ENCODE measurements at regions not wholly inside any gene's neighbourhood (a gene's known extent, or its start where the extent isn't known, plus 50 kb on each side); places are given as distances from the start of the nearest gene placed in this dataset.

DNA sequence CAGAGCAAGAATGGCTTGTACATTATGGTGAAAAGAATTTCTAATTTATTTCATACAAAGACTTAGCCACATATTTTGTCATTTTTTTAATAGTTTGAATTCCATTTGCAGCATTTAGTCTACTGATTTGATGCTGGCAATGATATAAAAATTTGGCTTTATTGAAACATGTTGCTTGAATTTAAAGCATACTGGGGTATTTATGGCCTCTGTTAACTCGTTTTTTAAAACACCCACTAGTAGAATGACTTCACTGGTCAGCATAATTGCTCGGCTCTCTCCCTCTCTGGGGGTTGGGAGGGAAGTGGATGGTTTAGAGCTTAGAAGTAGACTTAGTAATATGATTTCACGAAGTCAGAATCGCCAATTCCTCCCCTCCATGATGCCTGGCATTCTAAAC, 354.9 kb upstream of the HTR2A start:
- intact Hi-C loops (cut with micrococcal nuclease): no loop called here
- Mint-ChIP-seq H3K27ac (no peak overlapping the region), H3K36me3 (ENCODE audit: low read depth) (no peaks in the 10 kb centered on the region), H3K4me1 (ENCODE audit: low read depth) (no peaks in the 10 kb centered on the region), H3K4me3 (no peak overlapping the region), H3K9me3 (no peaks in the 10 kb centered on the region), H3K27me3 (no peaks in the 10 kb centered on the region)

DNA sequence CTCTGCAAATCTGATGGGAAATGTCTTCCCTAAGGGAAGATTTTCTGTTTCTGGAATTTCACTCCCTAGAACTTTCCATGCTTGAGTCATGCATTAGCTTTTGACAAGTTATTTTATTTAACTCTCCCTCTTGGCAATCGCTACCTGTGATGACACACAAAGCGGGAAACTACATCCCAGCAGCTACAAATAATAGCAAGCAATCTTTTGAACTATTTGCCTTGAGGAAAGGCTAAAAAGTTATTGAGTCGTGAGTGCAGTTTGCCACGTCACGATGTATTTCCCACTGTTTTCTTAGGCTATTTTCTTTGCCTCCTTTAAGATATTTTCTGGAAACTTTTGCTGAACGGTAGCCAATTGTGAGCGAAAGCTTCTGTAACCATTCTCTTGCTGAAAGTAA, 353.3 kb upstream of the HTR2A start:
- Mint-ChIP-seq H3K4me1 (ENCODE audit: low read depth) (no peaks in the 10 kb centered on the region), H3K36me3 (ENCODE audit: low read depth) (no peaks in the 10 kb centered on the region), H3K27ac (no peak overlapping the region), H3K4me3 (no peak overlapping the region), H3K27me3 (no peaks in the 10 kb centered on the region), H3K9me3 (no peaks in the 10 kb centered on the region)
- intact Hi-C loops (cut with micrococcal nuclease): no loop called here

DNA sequence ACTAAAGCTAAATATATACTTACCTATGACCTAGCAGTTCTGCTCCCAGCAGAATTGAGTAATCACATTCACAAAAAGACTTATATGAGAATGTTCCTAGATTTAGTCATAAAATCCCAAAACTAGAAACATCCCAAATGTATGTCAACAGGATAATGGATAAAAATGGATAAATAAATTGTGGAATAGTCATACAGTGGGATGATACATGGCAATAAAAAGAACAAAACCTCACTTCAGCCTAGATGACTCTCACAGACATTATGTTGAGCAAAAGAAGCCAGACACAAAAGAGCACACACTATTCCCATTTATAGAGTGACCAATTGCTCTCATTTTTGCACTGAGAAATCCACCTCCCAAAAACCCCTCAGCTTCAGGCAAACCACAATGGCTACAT, 352.4 kb upstream of the HTR2A start:
- H3K27me3 Mint-ChIP-seq: no peaks in the 10 kb centered on the region
- H3K4me1 Mint-ChIP-seq (ENCODE audit: low read depth): no peaks in the 10 kb centered on the region
- H3K27ac Mint-ChIP-seq: no peak overlapping the region
- H3K36me3 Mint-ChIP-seq (ENCODE audit: low read depth): no peaks in the 10 kb centered on the region
- no peak overlapping the region for H3K4me3 Mint-ChIP-seq
- intact Hi-C loops (cut with micrococcal nuclease): no loop called here
- no peaks in the 10 kb centered on the region for H3K9me3 Mint-ChIP-seq

DNA sequence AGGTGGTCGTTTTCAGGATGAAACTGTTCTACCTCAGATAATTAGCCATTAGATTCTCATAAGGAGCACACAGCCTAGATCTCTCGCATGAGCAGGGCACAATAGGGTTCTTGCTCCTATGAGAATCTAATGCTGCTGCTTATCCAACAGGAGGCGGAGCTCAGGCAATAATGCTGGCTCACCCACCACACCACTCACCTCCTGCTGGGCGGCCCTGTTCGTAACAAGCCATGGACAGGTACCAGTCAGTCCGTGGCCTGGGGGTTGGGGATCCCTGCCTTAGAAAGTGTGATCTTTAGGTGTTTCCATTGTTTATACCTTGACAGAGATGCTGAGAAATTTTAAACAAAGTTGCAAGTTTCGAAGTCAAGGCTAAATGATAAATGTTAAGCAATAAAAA, 344.6 kb upstream of the HTR2A start:
- Mint-ChIP-seq H3K27ac (no peak overlapping the region), H3K9me3 (no peaks in the 10 kb centered on the region), H3K4me1 (ENCODE audit: low read depth) (no peaks in the 10 kb centered on the region), H3K27me3 (peaks cover 2% of the 10 kb centered on the region), H3K36me3 (ENCODE audit: low read depth) (no peaks in the 10 kb centered on the region), H3K4me3 (no peak overlapping the region)
- intact Hi-C loops (cut with micrococcal nuclease): no loop called here

DNA sequence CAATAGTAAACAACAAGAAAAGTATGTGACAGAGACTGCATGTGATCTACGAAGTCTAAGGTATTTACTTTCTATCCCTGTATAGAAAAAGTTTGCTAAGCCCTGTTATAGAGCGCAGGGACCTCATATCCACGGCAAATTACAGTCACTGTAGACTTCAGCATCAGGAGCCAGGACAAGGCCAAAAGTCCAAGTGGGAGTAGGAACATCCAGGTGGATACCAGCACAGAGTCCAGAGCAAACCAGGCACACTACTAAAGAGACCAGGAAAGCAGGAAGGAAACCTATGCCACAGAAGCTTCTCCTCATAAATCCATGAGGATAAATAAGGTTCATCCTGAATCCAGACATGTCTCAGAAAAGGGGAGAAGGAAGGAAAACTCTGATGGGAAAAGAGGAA, 342.2 kb upstream of the HTR2A start:
- no peaks in the 10 kb centered on the region for H3K9me3 Mint-ChIP-seq
- H3K4me1 Mint-ChIP-seq (ENCODE audit: low read depth): no peaks in the 10 kb centered on the region
- intact Hi-C loops (cut with micrococcal nuclease): no loop called here
- no peak overlapping the region for H3K27ac Mint-ChIP-seq
- H3K4me3 Mint-ChIP-seq: no peak overlapping the region
- H3K36me3 Mint-ChIP-seq (ENCODE audit: low read depth): no peaks in the 10 kb centered on the region
- H3K27me3 Mint-ChIP-seq: peaks cover 2% of the 10 kb centered on the region

DNA sequence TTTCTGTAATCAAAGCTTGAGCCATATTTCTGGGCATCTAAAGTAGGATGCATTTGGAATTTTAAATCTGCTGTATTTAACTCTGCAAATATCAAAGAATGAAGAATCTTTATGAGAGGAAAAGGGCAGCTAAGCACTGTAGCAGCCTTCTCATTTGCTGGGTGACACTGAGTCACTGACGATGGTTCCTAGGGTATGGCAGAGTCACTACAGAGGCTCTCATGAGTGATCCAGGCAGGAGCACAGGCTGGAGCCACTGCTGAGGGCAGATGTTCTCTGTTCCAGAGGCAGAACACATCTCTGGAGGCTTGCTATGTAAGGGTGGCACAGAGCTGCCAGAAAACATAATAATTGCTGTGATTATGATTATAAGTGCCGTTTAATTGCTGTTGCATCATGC, 340.7 kb upstream of the HTR2A start:
- no peak overlapping the region for H3K27ac Mint-ChIP-seq

DNA sequence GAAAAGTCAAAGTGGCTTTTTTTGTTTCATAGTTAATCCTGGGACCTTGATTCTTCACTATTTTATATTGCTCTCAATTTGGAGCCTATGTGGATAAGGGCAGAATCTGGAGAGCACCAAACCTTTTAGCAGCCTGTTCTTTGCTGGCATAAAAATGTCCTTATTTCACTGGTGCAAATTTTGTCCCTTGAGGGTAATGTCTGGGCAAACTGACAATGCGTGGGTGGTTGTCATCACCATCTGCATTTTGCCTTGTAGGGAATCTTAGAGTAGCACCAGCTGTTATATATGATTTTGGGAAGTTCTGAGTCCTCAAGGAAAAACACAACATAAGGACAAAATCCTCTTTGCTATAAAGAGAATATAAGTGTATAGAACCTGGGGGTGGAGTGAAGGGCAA, 336.9 kb upstream of the HTR2A start:
- intact Hi-C loops (cut with micrococcal nuclease): no loop called here
- no peaks in the 10 kb centered on the region for H3K4me1 Mint-ChIP-seq (ENCODE audit: low read depth)
- peaks cover 25% of the 10 kb centered on the region for H3K9me3 Mint-ChIP-seq
- H3K4me3 Mint-ChIP-seq: no peak overlapping the region
- peaks cover 2% of the 10 kb centered on the region for H3K27me3 Mint-ChIP-seq
- no peak overlapping the region for H3K27ac Mint-ChIP-seq
- no peaks in the 10 kb centered on the region for H3K36me3 Mint-ChIP-seq (ENCODE audit: low read depth)

More for the DNA sequence above, 340.7 kb upstream of the HTR2A start:
- no peak overlapping the region for H3K4me3 Mint-ChIP-seq
- no peaks in the 10 kb centered on the region for H3K9me3 Mint-ChIP-seq
- intact Hi-C loops (cut with micrococcal nuclease): no loop called here
- H3K36me3 Mint-ChIP-seq (ENCODE audit: low read depth): no peaks in the 10 kb centered on the region
- H3K4me1 Mint-ChIP-seq (ENCODE audit: low read depth): no peaks in the 10 kb centered on the region
- H3K27me3 Mint-ChIP-seq: peaks cover 2% of the 10 kb centered on the region

DNA sequence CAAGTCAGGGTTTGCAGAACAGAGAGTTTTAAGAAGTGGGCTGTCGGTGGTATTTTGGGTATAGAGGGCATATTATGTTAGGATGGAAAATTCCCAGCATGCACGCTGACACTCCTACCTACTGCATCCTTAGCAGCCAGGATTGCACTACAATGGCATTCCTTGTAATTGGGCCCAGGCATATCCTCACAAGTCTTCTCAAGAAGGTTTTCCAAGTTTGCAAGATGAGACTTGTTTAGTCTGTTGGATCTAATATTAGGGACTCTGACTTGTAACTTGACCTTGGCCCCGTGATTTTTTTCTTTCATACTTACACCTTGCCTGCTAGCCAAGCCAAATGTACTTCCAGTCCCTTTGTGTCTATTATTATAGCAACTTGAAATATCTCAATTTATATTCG, 335.7 kb upstream of the HTR2A start:
- Mint-ChIP-seq H3K9me3 (peaks cover 25% of the 10 kb centered on the region), H3K4me3 (no peak overlapping the region), H3K27me3 (peaks cover 2% of the 10 kb centered on the region), H3K4me1 (ENCODE audit: low read depth) (no peaks in the 10 kb centered on the region), H3K27ac (no peak overlapping the region), H3K36me3 (ENCODE audit: low read depth) (no peaks in the 10 kb centered on the region)
- intact Hi-C loops (cut with micrococcal nuclease): no loop called here

DNA sequence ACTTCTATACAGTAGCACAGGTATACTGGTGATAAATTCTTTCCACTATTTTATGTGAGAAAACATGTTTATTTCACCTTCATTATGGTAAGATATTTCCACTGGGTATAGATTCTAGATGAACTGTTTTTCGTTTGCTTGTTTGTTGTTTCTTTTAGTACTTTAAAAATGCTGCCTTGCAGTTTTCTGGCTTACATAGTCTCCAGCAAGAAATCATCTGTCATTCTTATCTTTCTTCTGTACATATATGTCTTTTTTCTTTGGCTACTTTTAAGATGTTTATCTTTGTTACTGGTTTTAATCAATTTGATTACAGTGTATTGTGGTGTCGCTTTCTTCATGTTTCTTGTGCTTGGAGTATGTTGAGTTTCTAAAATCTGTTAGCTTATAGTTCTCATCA, 333.3 kb upstream of the HTR2A start:
- H3K27ac Mint-ChIP-seq: no peak overlapping the region
- no peaks in the 10 kb centered on the region for H3K36me3 Mint-ChIP-seq (ENCODE audit: low read depth)
- H3K9me3 Mint-ChIP-seq: peaks cover 34% of the 10 kb centered on the region
- no peak overlapping the region for H3K4me3 Mint-ChIP-seq
- no peaks in the 10 kb centered on the region for H3K27me3 Mint-ChIP-seq
- intact Hi-C loops (cut with micrococcal nuclease): no loop called here
- H3K4me1 Mint-ChIP-seq (ENCODE audit: low read depth): no peaks in the 10 kb centered on the region

DNA sequence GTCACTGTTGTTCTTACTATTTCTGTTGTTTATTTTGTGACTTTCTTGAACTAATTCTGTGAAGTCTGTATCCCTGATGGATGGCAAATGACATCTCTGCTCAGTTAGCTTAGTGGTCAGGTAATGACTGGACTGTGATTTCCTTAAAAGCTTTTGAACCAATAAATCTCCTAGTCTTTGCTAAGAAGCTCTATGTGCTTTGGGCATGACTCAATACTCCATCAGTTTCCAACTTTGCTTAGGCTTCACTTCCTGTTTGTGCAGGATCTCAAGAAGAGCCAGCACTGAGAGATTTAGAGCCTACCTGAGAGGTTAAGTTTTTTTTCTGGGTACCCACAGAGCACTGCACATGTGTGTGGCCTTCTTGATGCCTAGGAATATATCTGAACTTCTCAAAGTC, 329.7 kb upstream of the HTR2A start:
- Mint-ChIP-seq H3K27ac (no peak overlapping the region), H3K36me3 (ENCODE audit: low read depth) (no peaks in the 10 kb centered on the region), H3K4me3 (no peak overlapping the region), H3K4me1 (ENCODE audit: low read depth) (no peaks in the 10 kb centered on the region), H3K27me3 (no peaks in the 10 kb centered on the region), H3K9me3 (peaks cover 33% of the 10 kb centered on the region)
- intact Hi-C loops (cut with micrococcal nuclease): no loop called here

DNA sequence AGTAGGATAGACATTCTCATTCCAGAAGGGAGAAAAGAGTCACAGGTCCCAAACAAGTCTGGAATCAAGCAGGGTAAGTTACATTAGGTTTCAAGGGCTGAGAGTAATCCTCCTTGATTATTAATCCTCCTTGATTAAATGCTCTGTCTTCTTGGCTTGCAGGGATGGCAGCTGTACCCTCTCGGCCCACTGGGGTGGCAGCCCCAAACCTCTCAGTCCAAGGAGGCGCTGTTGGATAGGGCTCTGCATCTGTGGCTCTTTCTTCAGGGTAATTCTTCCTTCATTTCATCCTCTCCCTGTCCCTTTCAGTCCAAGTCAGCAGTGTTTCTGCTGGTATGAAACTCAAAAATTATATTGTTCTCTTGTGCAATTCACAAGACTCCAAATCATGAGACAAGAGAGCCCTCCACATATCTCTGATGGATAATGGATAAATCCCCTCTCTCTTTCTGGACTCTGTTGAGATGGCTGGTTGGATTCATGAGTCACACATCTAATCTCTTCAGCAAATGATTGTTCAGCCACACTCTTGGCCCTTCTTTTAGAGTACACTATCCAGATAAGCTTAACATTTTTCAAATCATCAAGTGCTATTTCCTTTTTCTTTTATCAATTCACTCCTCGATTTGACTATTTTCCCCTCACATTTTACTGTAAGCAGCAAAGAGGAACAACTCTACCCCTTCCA, 323.7 kb upstream of the HTR2A start:
- peaks cover 5% of the 10 kb centered on the region for H3K9me3 Mint-ChIP-seq
- H3K4me3 Mint-ChIP-seq: no peak overlapping the region
- H3K36me3 Mint-ChIP-seq (ENCODE audit: low read depth): no peaks in the 10 kb centered on the region
- H3K27ac Mint-ChIP-seq: no peak overlapping the region
- intact Hi-C loops (cut with micrococcal nuclease): no loop called here
- no peaks in the 10 kb centered on the region for H3K4me1 Mint-ChIP-seq (ENCODE audit: low read depth)
- H3K27me3 Mint-ChIP-seq: no peaks in the 10 kb centered on the region

DNA sequence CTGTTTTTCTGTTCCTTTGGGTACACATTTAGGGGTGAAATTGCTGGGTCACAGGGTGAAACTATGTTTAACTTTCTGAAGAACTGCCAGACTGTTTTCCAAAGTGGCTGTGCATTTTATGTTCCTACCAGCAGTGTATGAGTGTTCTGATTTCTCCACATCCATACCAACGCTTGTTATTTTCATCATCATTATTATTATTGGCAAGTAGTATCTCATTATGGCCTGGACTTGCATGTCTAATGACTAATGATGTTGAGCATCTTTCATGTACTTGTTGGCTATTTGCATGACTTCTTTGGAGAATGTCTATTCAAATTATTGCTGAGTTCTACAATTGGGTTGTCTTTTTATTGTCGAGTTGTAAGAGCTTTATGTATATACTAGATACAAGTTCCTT, 321.8 kb upstream of the HTR2A start:
- H3K4me1 Mint-ChIP-seq (ENCODE audit: low read depth): no peaks in the 10 kb centered on the region

DNA sequence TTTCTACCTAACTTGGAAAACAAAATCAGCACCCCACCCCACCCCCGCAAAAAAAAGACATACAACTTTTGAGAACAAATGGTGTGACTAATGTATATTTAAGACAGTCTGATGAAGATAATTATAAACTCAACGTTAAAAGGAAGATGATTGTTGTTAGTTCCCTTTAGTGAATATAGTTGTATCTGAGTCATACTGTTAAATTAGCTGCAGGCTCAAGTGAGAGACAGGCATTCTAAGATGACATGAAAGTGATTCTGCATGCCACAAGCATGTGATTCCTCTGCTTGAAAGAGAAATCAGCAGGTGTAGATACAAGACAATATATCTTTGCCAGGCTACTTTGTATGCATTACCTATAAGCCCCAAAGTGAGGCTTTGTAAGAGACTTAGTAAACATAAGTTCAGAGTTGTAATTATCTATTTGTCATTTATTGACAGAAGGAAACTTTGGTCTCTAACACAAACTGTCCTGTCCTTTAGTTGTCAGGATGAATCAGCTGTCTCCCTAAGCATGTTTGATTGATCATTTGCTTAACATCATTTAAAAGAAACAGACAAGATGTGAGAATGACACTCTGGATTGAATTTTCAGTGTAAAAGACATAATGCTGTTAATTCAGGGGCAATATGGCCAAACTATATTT, 319.4 kb upstream of the HTR2A start:
- Mint-ChIP-seq H3K4me1 (ENCODE audit: low read depth) (no peaks in the 10 kb centered on the region), H3K36me3 (ENCODE audit: low read depth) (no peaks in the 10 kb centered on the region), H3K9me3 (no peaks in the 10 kb centered on the region), H3K4me3 (no peak overlapping the region), H3K27me3 (no peaks in the 10 kb centered on the region), H3K27ac (no peak overlapping the region)
- intact Hi-C loops (cut with micrococcal nuclease): no loop called here

More for the DNA sequence above, 321.8 kb upstream of the HTR2A start:
- Mint-ChIP-seq H3K36me3 (ENCODE audit: low read depth) (no peaks in the 10 kb centered on the region), H3K9me3 (no peaks in the 10 kb centered on the region), H3K4me3 (no peak overlapping the region), H3K27ac (no peak overlapping the region), H3K27me3 (no peaks in the 10 kb centered on the region)
- intact Hi-C loops (cut with micrococcal nuclease): no loop called here

DNA sequence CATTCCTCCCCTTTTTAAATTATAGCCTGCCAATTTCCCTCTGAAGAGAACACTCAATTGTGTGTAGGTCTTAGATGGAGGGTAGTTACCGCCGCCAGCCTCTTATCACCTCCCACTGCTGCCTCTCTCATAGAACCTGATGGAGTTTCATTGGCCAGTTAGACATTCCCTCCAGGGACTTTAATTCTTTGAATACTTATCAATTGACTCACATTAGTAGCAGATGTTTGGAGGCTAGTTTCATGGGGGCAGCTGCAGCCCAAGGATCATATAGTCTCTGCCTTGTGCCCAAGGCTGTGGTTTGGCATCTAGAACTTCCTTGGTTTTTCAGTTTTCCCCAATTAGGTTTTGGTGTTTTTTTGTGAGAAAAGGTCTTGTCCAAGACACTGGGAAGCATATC, 318.9 kb upstream of the HTR2A start:
- H3K9me3 Mint-ChIP-seq: no peaks in the 10 kb centered on the region
- H3K27ac Mint-ChIP-seq: no peak overlapping the region
- H3K4me3 Mint-ChIP-seq: no peak overlapping the region
- intact Hi-C loops (cut with micrococcal nuclease): no loop called here
- no peaks in the 10 kb centered on the region for H3K4me1 Mint-ChIP-seq (ENCODE audit: low read depth)
- no peaks in the 10 kb centered on the region for H3K27me3 Mint-ChIP-seq
- no peaks in the 10 kb centered on the region for H3K36me3 Mint-ChIP-seq (ENCODE audit: low read depth)

DNA sequence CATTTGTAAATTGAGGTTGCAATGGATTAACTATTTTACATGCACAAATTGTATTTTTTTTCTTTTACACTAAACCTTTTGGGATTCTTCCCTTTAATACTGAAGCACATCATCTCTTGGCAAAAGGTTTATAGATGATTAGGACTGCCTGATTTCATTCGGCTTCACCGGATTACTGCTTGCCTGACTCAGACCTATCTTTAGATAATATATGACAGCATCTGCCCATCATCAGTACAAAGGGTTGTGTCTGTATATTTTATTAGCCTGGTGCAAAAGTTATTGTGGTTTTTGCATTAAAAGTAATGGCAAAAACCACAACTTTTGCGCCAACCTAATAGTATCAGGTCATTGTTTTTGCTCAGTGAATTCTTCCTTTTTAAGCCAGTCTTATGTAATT, 316.2 kb upstream of the HTR2A start:
- intact Hi-C loops (cut with micrococcal nuclease): no loop called here
- H3K27ac Mint-ChIP-seq: no peak overlapping the region
- no peak overlapping the region for H3K4me3 Mint-ChIP-seq
- H3K27me3 Mint-ChIP-seq: no peaks in the 10 kb centered on the region
- H3K9me3 Mint-ChIP-seq: no peaks in the 10 kb centered on the region
- H3K4me1 Mint-ChIP-seq (ENCODE audit: low read depth): no peaks in the 10 kb centered on the region
- no peaks in the 10 kb centered on the region for H3K36me3 Mint-ChIP-seq (ENCODE audit: low read depth)

Data from dendritic cell treated with granulocyte-macrophage colony-stimulating factor and Interleukin-4, amounts not matched to agents 40 ng/mL and 50 ng/mL, for 4 days (primary cell).